ENCODE measurements at regions not wholly inside any gene's neighbourhood (a gene's known extent, or its start where the extent isn't known, plus 50 kb on each side); places are given as distances from the start of the nearest gene placed in this dataset.

DNA sequence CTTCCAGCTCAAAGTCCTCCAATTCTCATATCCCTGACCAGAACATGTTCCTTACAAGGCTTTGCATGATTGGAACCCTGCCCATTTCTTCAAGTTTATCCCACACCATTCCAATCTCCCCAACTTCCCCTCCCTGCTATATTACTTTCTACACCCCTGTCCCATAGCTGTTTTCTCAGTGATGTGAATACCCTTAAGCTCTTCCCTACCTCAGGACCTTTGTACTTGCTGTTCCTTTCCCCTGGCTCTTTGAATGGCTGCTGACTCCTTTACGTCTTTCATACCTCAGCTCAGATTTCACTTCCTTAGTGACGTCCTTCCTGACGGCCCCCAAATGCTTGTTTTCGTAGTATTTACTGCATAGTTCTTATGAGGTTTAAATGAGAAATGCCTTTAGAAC, 166.2 kb upstream of the ZNF462 start:
- Histone ChIP-seq H3K9me2 (ENCODE audit: insufficient read depth) (no peaks in the 10 kb centered on the region), H3F3A (ENCODE audit: insufficient read depth) (no peaks in the 10 kb centered on the region), H3K4me3 (no peak overlapping the region), H3K9ac (no peak overlapping the region), H3K4me2 (ENCODE audit: unreplicated experiment) (no peak overlapping the region), H3K27me3 (replicated peaks; ENCODE audit: insufficient read depth) (peaks cover 4% of the 10 kb centered on the region; the same call in 1 of the 2 replicates), H3K36me3 (ENCODE audit: low read depth) (no peaks in the 10 kb centered on the region), H3K9me3 (ENCODE audit: low read depth) (no peaks in the 10 kb centered on the region), H4K20me1 (ENCODE audit: insufficient read depth) (no peaks in the 10 kb centered on the region), H3K4me1 (ENCODE audit: insufficient read depth) (peaks cover 8% of the 10 kb centered on the region; the same call in 1 of the 2 replicates), H3K79me2 (ENCODE audit: insufficient read depth) (no peaks in the 10 kb centered on the region), H2AFZ (no peak overlapping the region), H3K27ac (no peak overlapping the region)
- in situ Hi-C loops (cut with MboI) = no loop called here
- no peak for DNase-seq
- no peak for TF ChIP-seq EZH2phosphoT487 (IDR thresholded peaks at IDR 0.05; ENCODE audit: insufficient read depth, low read depth)
- no peak for TF ChIP-seq EZH2 (IDR thresholded peaks at IDR 0.05; ENCODE audit: insufficient read depth, poor library complexity, severe bottlenecking)
- WGBS, 2 experiments (ENCODE audit: low coverage in 1 of 2, low lambda C conversion rate in 2 of 2, missing lambda C conversion rate in 2 of 2) = 75 to 84% methylated on average over 4 of the region's 4 CpGs

DNA sequence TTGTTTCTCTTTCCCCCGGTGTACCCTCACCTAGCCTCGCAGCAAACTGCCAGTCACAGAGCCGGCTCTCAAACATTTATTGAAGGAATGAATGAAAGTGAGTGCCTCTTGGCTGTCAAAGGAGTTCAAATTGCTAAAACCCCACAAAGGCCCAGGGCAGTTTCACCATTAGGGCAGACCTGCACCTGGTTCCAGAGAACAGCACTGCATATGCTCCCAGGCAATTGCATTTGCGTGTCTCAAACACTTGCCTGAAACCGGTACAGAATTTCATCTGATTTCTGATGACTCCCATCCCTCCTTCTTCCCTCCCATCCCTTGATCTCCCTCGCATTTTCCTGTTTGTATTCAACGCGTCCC, 165.6 kb upstream of the ZNF462 start:
- DNase-seq = peak; percentile 7
- H3F3A ChIP-seq (ENCODE audit: insufficient read depth) = no peaks in the 10 kb centered on the region
- no peak overlapping the region for H3K27ac ChIP-seq
- peak overlapping the region; percentile 80 for H2AFZ ChIP-seq
- no peak for TF ChIP-seq EZH2 (IDR thresholded peaks at IDR 0.05; ENCODE audit: insufficient read depth, poor library complexity, severe bottlenecking)
- no peak for TF ChIP-seq EZH2phosphoT487 (IDR thresholded peaks at IDR 0.05; ENCODE audit: insufficient read depth, low read depth)
- peak overlapping the region; percentile 69 for H3K4me3 ChIP-seq
- H3K27me3 ChIP-seq (replicated peaks; ENCODE audit: insufficient read depth) = peaks cover 4% of the 10 kb centered on the region; the same call in 1 of the 2 replicates
- no peaks in the 10 kb centered on the region for H3K9me3 ChIP-seq (ENCODE audit: low read depth)
- no peaks in the 10 kb centered on the region for H3K36me3 ChIP-seq (ENCODE audit: low read depth)
- no peaks in the 10 kb centered on the region for H3K79me2 ChIP-seq (ENCODE audit: insufficient read depth)
- WGBS, 2 experiments (ENCODE audit: low coverage in 1 of 2, low lambda C conversion rate in 2 of 2, missing lambda C conversion rate in 2 of 2) = 24 to 25% methylated on average over 8 of the region's 8 CpGs
- no peaks in the 10 kb centered on the region for H4K20me1 ChIP-seq (ENCODE audit: insufficient read depth)
- in situ Hi-C loops (cut with MboI) = no loop called here
- H3K9me2 ChIP-seq (ENCODE audit: insufficient read depth) = no peaks in the 10 kb centered on the region
- H3K4me2 ChIP-seq (ENCODE audit: unreplicated experiment) = peak overlapping the region; percentile 88
- H3K9ac ChIP-seq = no peak overlapping the region
- peaks cover 8% of the 10 kb centered on the region; the same call in 1 of the 2 replicates for H3K4me1 ChIP-seq (ENCODE audit: insufficient read depth)

DNA sequence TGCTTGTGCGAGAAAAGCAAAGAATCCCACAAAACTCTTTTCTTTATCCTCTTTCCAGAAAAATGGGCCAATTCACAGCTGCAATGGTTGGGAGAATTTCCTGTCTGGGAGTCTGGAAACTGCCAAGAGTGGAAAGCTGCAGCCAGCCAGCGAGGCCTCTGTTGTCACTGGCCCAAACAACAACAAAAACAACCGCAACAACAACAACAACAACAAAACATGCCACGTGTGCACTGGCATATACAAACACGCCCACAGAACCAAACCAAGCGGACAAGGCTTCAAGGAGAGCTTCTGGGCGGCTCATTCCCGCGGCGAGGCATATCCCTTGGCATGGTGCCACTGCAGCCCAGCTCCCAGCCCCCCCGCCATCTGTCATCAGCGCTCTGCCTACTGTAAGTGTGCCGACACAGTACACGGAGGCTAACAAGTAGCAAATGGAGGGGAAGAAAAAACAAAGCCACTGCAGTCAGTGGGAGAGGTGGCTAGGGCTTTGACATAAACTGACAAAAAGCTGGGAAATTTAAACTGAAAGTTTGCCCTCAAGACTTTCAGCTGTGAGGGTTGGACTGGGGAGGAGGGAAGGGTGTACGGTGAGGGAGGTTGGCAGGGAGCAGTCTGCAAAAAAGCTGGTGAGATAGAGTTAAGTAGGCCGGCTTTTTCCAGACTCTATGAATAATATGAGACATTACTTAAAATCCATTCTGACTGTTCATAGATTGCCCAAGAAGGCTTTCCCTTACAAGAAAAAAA, 165.0 kb upstream of the ZNF462 start:
- Histone ChIP-seq H3K9ac (peak overlapping the region; percentile 60), H2AFZ (peak overlapping the region; percentile 80), H3K4me1 (ENCODE audit: insufficient read depth) (peaks cover 8% of the 10 kb centered on the region; the same call in 1 of the 2 replicates), H3K36me3 (ENCODE audit: low read depth) (no peaks in the 10 kb centered on the region), H3K27me3 (replicated peaks; ENCODE audit: insufficient read depth) (peaks cover 4% of the 10 kb centered on the region; the same call in 1 of the 2 replicates), H3K79me2 (ENCODE audit: insufficient read depth) (no peaks in the 10 kb centered on the region), H3K27ac (peak overlapping the region; percentile 58), H3K9me3 (ENCODE audit: low read depth) (no peaks in the 10 kb centered on the region), H3F3A (ENCODE audit: insufficient read depth) (no peaks in the 10 kb centered on the region), H3K4me2 (ENCODE audit: unreplicated experiment) (peak overlapping the region; percentile 88), H4K20me1 (ENCODE audit: insufficient read depth) (no peaks in the 10 kb centered on the region), H3K4me3 (peak overlapping the region; percentile 69), H3K9me2 (ENCODE audit: insufficient read depth) (no peaks in the 10 kb centered on the region)
- DNase-seq = peak; percentile 87
- TF ChIP-seq EZH2phosphoT487 (IDR thresholded peaks at IDR 0.05; ENCODE audit: insufficient read depth, low read depth) (no peak), EZH2 (IDR thresholded peaks at IDR 0.05; ENCODE audit: insufficient read depth, poor library complexity, severe bottlenecking) (no peak)
- in situ Hi-C loops (cut with MboI) = no loop called here
- 2% methylated on average over 16 of the region's 16 CpGs for WGBS, 2 experiments (ENCODE audit: low coverage in 1 of 2, low lambda C conversion rate in 2 of 2, missing lambda C conversion rate in 2 of 2)

DNA sequence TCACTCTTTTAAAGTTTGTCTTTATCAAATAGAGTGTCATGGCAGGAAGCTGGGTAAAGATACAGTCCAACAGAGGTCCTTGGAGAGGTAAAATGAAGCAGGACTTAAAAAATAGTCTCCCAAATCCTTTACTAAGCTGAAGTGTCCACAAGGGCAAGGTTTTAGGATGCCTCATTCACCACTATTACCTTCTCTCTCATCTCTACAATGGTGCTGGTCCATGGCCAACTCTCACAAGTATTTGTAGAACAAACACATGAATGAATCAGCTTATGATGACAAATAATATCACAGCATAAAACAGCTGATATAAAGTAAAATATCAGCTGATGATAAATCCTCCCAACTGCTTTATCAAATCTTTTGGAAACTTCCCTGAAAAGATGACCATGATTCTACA, 162.3 kb upstream of the ZNF462 start:
- peak; percentile 40 for DNase-seq

More for the DNA sequence above, 162.3 kb upstream of the ZNF462 start:
- peaks cover 4% of the 10 kb centered on the region; the same call in 1 of the 2 replicates for H3K27me3 ChIP-seq (replicated peaks; ENCODE audit: insufficient read depth)
- no peak for TF ChIP-seq EZH2 (IDR thresholded peaks at IDR 0.05; ENCODE audit: insufficient read depth, poor library complexity, severe bottlenecking)
- no peak overlapping the region for H2AFZ ChIP-seq
- no peaks in the 10 kb centered on the region for H3K9me3 ChIP-seq (ENCODE audit: low read depth)
- H3K4me1 ChIP-seq (ENCODE audit: insufficient read depth) = peaks cover 8% of the 10 kb centered on the region; the same call in 1 of the 2 replicates
- no peaks in the 10 kb centered on the region for H3K79me2 ChIP-seq (ENCODE audit: insufficient read depth)
- no peaks in the 10 kb centered on the region for H4K20me1 ChIP-seq (ENCODE audit: insufficient read depth)
- no peaks in the 10 kb centered on the region for H3F3A ChIP-seq (ENCODE audit: insufficient read depth)
- no peak overlapping the region for H3K4me2 ChIP-seq (ENCODE audit: unreplicated experiment)
- in situ Hi-C loops (cut with MboI) = no loop called here
- no peaks in the 10 kb centered on the region for H3K36me3 ChIP-seq (ENCODE audit: low read depth)
- no peak overlapping the region for H3K9ac ChIP-seq
- H3K27ac ChIP-seq = no peak overlapping the region
- no peaks in the 10 kb centered on the region for H3K9me2 ChIP-seq (ENCODE audit: insufficient read depth)
- H3K4me3 ChIP-seq = no peak overlapping the region
